NCI-H748 (cell line): ENCODE measurements at regions not wholly inside any gene's neighbourhood (a gene's known extent, or its start where the extent isn't known, plus 50 kb on each side); places are given as distances from the start of the nearest gene placed in this dataset.
A peak's percentile ranks its signal among the peaks of the same experiment; 100 is the strongest.

Experiments
- DNase-seq: peaks from one replicate; lab custom pipeline; 2025; ENCODE audit not compliant: unreplicated experiment; lab: John Stamatoyannopoulos, UW

DNA sequence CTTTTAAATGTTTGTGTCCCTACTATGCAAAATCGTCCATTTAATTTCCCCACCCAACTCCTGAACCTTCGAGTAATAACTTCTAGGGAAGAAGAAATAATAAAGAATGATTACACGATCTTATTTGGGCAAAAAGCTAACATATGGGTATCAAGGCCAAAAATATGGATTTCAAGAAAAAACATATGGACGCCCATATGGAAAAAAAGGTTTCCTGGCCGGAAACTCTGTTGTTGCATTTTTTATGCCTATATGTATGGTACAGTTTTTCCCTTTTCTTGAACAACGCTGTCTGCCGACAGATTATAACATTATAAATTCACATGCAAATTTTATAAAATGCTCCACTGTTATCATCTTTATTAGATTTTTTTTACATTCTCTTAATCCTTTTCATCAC, 167.6 kb upstream of the ESRRG start:
- no peak for DNase-seq

DNA sequence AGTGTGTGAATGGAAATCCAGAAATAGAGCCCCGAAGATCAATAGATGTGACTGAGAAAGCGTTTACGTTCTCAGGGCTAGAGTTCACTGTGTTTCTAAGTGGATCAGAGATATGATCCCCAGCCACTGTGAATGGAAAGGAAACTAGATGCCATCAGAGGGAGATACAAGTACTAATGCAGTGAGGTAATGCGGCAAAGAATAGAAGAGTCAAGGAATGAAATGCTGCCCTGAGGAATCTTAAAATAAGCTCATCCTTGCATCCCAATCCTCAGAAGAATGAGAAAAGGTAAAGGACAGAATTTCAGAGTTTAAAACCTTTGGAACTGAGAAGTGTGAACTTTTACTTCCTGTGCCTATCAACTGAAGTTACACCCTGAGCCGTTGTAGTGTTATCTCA, 165.5 kb upstream of the ESRRG start:
- DNase-seq: no peak

DNA sequence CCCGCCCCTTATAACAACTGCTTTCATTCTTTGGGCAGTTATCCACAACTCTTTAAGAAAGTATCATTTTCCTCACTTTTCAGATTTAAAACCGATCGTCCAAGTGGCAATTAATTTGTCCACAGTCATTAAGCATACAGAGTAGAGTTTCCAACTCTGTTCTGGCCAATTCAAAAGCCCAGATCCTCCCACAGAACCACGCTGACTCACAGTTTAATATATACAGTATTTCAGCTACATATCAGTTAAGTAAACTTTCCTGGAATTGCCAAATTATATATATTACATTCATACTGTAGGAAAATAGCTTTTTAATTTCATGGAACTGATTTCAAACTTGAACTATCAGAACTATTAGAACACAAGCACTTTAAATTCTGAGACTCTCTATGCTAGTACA, 163.8 kb upstream of the ESRRG start:
- no peak for DNase-seq

DNA sequence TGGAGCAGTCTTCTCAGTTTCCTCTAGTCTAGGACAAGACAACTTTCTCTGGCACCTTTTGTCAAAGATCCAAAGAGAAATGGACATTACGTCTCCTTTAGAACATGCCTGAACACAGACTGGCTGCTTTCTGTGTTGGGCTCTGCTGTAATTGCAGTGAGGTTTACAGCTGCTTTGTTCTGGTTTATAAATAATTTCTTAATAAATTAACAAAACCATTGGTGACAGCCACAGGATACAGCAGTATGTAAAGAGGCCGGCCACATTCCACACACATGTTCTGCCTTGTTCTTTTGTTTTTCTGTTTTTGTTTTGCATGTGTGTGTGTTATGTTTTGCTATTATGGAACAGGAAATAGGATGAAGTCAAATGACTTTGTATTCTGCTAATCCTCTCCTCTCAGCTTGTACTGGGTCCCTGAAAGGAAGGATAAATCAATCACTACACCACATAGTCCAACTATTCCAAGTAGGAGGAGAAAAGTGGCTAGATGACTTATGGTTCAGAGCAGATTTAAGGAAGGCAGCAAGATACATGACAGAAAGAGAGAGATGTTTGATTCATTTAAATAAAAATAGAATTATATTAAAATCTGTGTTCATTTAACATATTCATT, 161.5 kb upstream of the ESRRG start:
- DNase-seq: no peak

DNA sequence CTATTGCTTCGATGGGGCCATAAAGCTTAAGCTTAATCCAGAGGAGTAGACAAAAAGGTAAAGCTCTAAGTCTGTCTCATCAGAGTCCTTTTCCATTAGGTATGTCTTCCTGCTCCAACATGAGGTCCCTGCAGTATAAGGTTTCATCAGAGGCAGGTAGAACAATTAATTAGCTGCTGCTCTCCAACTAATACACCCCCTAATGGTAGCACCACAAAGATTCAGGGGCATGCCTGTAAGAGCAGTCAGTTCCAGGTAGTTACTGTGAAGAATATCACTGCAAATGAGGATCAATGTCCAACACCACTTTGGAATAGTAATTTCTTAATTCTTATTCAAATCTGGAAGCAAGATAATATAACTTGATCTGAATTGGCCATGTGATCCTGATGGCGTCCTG, 160.3 kb upstream of the ESRRG start:
- no peak for DNase-seq

DNA sequence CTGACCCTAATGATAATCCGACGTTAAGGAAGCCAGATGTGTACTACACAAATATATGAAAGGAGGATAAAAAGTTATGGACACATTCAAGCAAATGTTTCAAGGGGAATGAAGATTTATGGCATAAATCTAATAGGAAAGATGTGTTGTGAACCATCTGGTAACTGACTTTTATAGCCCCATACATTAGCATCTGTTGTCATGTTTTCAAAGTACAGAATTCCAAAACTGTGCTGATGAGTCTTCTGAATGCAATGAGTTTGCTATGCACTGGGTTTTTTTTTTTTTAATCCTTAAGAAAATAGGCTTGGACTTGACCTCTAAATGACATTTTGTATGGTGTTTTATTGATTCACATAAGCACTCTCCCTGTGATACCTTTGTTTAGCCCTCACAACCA, 158.5 kb upstream of the ESRRG start:
- DNase-seq: no peak

DNA sequence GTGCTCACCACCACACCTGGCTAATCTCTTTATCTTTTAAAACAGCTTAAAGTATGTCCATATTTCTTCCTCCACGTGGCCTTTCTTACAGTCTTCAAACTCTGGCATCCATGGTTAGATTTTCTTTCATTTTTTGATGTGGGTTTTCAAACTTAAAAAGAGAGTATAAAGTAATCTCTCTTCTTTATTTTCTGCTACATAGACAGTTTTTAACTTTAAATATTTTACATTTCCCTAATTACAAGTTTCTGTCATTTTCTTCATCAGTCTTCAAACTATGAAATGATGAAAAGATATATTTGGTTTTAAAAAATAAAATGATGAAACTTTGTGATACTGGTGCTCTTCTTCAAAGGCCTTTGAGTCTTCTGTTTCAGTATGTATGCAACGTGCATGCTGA, 143.5 kb upstream of the ESRRG start:
- DNase-seq: no peak

DNA sequence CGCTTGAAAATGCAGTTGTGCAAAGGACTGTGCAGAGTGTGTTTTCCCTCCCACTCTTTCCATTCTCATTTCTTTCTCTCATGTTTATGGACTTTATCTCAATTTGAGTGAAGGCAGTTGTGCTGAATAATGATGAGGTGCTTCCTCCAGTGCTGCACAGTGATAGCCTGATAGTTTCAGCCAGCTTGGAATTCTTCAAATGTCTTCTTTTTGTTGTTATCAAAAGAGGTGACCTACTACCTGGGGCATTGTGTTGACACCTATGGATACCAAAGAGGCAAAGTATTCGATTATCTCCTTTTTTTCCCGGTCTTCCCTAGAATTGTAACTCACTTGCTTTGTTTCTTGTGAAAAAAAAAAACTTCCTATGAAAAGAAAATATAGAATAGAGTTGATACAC, 132.6 kb upstream of the ESRRG start:
- DNase-seq: no peak

DNA sequence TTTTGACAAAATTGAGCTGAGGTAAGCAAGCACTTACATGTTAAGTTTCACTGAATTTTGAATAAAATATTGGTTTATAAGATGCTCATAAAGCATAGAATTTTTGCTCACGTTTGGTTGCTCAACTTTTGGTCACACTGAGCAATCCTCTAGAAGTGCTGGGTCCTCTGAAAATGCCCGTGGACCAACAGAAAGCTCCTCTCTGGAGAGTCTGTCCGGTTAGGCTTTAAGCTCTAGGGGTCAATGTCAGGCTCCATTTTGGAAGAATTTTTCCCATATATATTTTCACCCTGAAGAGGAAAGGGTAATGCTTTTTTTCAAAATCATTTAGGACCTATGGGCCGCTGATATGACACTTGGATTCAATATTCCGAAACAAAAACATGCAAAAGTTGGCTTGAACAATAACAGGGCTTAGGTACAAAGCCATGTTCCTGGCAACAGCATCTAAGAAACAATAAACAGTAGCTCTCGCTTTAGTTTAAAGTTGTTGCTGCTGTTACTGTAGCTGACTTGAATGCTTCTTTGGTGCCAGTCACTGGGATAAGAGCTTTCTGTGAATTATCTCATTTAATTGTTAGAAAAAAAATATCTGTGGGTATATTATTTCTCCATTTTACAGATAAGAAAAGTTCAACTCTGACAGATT, 131.7 kb upstream of the ESRRG start:
- DNase-seq: no peak

DNA sequence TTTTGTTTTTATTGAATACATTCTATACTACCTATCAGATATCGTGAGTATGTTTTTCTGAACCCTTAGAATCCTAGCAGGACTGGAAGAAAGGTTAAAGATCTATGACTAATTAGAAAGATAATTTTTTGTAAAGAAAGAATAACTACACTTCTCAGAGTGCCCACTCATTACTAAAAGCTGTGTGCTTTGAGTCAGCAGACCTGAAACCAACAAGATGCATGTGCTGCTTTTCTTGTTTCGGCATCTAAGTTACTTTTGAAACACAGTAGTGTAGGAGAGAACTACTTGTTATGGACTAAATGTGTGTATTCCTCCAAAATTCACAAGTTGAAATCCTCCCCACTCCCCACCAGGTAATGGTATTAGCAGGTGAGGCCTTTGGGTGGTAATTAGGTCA, 127.8 kb upstream of the ESRRG start:
- no peak for DNase-seq

DNA sequence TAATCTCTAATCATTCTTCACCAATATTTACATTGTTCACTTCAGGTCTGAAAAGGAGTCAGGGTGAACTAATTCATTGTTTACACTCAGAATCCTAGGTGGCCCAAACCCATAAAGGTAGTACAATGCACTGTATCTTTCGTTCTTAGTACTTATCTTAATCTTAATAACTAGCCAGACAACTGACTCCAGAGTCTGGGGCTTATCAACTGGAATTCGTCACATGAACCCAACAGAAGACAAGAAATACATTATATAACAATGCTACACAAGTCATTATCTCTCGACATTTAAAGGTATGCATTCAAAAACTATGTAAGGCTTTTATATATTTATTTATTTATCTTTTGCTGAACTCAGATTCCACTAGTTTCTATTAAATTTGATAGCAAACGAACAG, 125.9 kb upstream of the ESRRG start:
- no peak for DNase-seq

DNA sequence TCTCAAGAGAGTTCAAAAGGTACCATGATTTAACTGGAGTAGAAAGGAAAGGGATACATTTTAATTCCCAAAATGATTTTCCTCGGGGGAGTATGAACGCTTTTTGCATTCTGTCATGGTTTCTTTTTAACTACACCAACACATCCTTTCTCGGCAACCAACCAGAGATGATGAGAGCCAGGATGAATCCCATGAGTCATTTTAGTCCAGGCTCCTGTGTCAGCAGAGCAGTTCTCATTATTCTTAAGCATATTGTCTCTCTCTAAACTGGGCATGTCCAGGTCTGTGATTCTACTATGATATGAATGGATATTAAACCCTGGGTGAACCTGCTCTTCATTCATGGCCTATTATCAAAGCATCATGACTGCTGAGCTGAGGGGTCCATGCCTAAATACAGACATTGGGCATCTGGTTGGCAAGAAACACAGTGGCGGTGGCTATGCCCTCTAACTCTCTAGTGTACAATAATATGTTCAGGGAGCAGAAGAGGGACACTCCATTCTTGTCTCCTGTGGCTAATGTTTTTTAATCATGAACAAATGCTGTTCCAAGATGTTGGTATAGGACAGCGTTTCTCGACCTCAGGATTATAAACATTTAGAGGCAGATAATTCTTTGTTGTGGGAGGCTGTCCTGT, 124.3 kb upstream of the ESRRG start:
- no peak for DNase-seq

DNA sequence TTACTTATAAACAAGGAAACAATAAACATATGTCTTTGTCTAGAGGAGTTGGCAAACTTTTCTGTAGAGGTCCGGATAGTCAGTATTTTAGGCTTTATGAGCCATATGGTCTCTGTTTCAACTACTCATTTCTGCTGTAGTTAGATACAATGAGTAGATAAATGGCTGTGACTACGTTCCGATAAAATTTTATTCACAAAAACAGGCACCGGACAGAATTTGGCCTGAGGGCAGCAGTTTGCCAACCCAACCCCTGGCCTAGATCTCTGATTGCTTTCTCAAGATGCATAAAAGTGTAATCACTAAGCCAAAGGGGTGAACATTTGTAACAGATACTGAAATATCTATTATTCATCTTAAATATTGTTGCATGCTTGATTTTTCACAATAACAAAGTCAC, 123.1 kb upstream of the ESRRG start:
- no peak for DNase-seq

DNA sequence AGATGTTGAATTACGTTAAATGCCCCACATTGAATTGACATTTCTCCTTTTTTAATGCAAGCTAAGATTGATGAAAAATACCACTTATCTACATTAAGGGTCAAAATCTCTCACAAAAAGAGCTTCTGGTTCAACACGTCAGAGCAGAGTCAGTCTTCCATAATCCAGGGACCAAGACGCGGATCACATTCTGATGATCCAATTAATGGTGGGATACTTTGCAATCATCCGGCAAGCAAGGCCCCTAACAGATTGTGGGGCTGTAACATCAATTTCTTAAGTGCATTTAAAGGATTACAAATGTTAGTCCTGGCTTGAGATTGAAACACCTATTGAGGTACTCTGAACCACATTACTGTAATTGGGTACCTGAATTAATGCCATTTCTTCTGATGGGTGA, 120.2 kb upstream of the ESRRG start:
- no peak for DNase-seq

DNA sequence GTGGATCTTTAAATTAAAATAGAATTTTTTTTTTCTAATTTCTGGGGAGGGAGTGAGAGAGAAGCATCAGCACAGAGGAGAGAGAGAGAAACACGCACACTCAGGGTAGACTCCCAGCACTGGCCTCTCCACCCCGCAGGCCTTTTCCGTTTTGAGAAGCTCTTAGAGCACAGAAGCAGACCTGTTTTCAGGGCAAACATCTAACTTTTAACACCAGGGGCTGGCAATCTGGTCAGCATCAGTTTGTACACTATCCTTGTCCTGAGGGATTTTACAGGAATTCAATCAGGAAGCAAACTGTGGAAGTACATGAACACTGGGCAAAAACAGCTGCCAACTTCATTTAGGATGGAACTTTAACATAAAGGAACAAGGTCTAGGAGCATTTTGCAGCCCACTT, 117.9 kb upstream of the ESRRG start:
- DNase-seq: no peak

DNA sequence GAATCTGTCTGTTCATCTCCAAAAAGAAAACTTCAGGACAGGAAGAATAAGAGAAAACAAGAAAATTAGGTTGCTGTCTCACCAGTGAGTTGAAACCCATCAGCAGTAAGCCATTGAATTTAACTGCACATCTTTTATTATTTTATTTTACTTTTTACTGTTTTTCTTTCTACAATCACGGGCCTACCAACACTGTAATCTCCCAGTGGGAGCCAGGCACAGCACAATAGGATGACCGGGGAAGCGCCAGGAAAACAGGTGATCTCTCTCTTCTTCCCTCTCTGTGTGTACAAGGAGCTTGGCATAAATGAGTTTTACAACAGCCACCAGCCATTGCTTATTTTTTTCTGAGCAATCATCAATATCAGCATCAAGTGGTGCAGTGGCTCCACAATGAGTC, 113.1 kb upstream of the ESRRG start:
- peak; percentile 43 for DNase-seq

DNA sequence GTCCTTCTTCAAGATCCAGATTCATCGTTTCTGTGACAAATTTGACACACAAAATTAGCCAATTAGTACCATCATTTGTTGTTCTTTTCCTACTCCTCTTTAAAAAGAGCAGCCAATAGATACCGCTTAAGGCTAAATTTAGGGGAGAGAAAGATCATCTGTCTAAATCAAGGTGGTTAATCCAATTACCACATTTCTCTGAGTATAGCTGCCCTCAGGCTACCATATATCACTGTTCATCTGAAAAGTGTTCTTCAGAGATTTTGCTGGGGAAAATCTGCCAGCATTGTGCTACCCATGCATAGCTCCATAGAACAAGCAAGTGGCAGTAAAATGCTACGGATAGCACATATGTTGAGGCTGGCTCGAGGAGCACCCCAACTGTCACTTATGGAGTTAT, 110.3 kb upstream of the ESRRG start:
- DNase-seq: no peak

DNA sequence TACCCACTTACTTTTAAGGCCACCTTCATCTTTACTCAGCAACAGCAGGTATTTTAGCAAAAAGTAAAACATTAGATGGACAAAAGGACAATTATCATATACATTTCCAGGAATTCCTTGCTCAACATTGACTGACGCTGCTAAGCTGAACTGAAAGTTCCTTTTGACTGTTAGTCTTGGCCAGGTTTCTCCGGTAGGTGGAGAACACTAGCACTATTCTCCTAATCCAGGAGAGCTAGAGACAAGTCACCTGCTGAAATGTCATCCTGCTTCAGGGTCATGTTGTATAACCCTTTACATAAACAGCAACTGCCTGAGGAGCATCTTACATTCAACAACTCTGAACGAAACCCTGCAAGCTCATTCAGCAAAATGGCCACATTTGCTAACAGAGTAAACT, 109.0 kb upstream of the ESRRG start:
- no peak for DNase-seq

DNA sequence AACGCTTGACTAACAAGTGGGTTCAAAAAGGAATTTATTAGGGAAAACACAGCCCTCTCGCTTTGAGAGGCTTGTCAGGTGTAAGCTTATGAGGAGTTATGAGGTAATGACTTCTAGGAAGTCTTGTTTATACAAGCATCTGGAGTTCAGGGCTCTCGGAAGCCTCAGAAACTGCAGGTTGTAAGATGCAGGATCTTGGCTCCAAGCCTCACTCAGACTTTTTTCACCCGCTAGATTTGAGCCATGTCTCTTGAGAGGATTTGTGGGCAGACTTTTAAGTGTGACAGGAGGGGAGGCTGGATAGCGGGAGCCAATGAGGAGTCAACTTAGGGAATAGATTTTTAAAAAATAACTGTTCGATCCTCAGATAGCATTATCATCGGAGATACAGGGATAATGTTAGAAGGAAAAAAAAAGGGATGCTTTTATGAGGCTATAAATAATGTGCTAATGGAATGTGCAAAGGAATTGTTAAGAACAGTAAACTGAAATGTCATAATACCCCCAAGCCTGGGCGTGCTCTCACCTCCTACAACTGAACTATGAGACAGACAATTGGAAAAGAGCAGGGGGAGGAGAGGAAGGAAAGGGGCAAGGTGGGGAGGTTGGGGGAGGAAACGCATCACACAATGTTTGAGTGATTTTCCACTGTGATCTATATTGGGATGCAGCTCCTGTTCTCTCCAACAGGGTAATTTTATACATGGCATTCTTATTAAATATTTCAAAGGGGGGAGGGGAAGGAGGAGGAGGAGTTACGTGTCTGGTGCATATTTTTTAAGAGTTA, 107.4 kb upstream of the ESRRG start:
- DNase-seq: no peak

DNA sequence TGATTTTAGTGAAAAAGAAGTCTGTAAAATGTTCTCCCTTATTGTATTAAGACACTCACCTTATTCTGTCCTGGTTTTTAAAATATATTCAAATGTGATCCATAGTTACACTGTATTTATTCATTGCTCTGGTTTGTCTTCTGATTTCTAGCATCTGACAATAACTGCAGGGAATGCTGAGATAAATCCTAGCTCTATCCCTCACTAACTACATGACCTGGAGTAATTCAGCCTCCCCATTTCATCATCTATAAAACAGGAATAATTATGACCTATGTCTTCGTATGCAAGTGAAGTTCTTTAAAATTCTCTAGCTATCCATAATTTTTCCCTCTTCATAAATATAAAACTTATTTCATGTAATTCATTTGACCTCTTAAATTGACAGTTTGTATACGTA, 104.0 kb upstream of the ESRRG start:
- no peak for DNase-seq

DNA sequence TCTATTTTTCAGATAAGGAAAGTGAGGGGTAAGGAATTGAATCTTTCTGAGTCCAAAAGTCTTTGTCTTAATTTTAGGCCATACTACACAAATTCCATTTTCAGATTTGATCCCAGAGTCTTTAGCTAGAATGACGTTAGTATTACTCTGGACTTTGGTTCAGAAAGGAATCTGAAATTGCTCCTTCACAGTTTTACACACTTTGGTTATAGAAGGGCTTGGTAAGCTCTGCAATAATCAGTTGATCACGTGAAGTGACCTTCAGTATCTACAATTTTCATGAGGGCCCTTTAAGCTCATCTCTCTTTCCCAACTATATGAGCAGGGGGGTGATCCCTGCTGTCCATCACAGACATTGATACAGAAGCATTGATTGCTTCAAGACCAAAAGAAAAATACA, 103.4 kb upstream of the ESRRG start:
- no peak for DNase-seq

DNA sequence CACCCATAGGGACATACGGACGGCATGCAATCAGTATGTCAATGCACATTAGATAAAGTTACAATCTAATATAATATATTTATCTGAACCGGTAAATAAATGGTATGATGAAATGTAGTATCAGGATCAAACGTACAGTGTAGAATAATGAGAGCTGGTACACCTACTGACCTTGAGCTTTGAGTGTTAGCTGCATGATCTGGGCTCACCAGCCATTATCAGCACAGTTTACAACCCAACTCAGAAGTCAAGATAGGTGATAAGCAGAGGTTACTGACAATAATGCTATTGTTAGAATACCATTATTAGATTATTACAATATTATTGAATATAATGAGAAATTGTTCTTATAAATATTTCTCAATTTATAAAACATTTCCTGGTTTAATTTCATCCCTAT, 103.0 kb upstream of the ESRRG start:
- DNase-seq: no peak
